GM12878 (cell line): ENCODE measurements at regions not wholly inside any gene's neighbourhood (a gene's known extent, or its start where the extent isn't known, plus 50 kb on each side); places are given as distances from the start of the nearest gene placed in this dataset.

Experiments used
- ATAC-seq: fragments of 200-7000 bp; cut with Tn5 transposase; 3 replicates; pipeline ENCODE4 v1.9.1; 2020; ENCODE audit warnings: mild to moderate bottlenecking, moderate library complexity
- BruUV-seq: library from RNA; stranded (reverse); fragments of 400-500 nt; replicated peaks from 2 replicates; lab custom pipeline; 2021; lab: Mats Ljungman, UMichigan
- CTCF ChIA-PET: fragments of 300-600 bp; sonication (Branson Sonifier 250); formaldehyde crosslinking; extraction: SDS; loops from one replicate; lab custom pipeline; 2021; ENCODE audit warnings: inconsistent platforms; lab: Yijun Ruan, JAX
- POLR2A ChIA-PET: fragments of 350-600 bp; formaldehyde crosslinking; extraction: SDS; loops from one replicate; lab custom pipeline; 2021; ENCODE audit warnings: inconsistent platforms; lab: Charles Lee
- RAD21 ChIA-PET: fragments of 300-600 bp; sonication (Branson Sonifier 250); formaldehyde crosslinking; loops from one replicate; lab custom pipeline; 2023; ENCODE audit warnings: antibody characterized with exemption; ENCODE audit not compliant: unreplicated experiment; lab: Charles Lee
- SMC1A ChIA-PET: fragments of 300-600 bp; sonication (Branson Sonifier 250); formaldehyde crosslinking; loops from one replicate; lab custom pipeline; 2023; ENCODE audit not compliant: unreplicated experiment, uncharacterized antibody; lab: Charles Lee
- DNase-seq: peaks from one replicate; pipeline ENCODE4 v3.0.0-alpha.2; 2011; ENCODE audit warnings: low read depth, low spot score
- FAIRE-seq: peaks from 3 replicates; lab custom pipeline; 2011; peaks lifted over from hg19 to GRCh38; lab: Jason Lieb, UNC
- H2AFZ ChIP-seq: 2 replicates; pipeline ENCODE4 v1.6.0; 2011; ENCODE audit warnings: low read depth, low read length, control low read depth; ENCODE audit not compliant: control insufficient read depth
- H3K27ac ChIP-seq: 2 replicates; pipeline ENCODE4 v1.5.1; 2011; ENCODE audit warnings: control low read depth; ENCODE audit not compliant: control insufficient read depth, insufficient read depth
- H3K27me3 ChIP-seq, 2 experiments: replicated peaks in 1 of 2; 2 replicates each; pipeline versions ENCODE4 v1.6.0 to v1.6.1; 2011; ENCODE audit warnings: low read length in 1 of 2; ENCODE audit not compliant: control insufficient read depth in 2 of 2, insufficient read depth in 2 of 2
- H3K36me3 ChIP-seq, 2 experiments: 2 replicates each; pipeline ENCODE4 v1.5.1; 2011; ENCODE audit warnings: low read length in 1 of 2; ENCODE audit not compliant: control insufficient read depth in 2 of 2, insufficient read depth in 2 of 2
- H3K4me1 ChIP-seq: 2 replicates; pipeline ENCODE4 v1.6.1; 2011; ENCODE audit warnings: mild to moderate bottlenecking, low read length, moderate library complexity, mixed read lengths; ENCODE audit not compliant: control insufficient read depth, insufficient read depth
- H3K4me2 ChIP-seq: 2 replicates; pipeline ENCODE4 v1.6.0; 2011; ENCODE audit warnings: control low read depth; ENCODE audit not compliant: control insufficient read depth, insufficient read depth
- H3K4me3 ChIP-seq: fragments of 200-600 bp; sonication (generic); 2 replicates; pipeline ENCODE4 v1.5.1; 2016
- H3K79me2 ChIP-seq: 2 replicates; pipeline ENCODE4 v1.6.0; 2011; ENCODE audit warnings: low read length; ENCODE audit not compliant: control insufficient read depth, insufficient read depth
- H3K9ac ChIP-seq: 2 replicates; pipeline ENCODE4 v1.8.0; 2011; ENCODE audit warnings: low read length, control low read depth, mixed read lengths; ENCODE audit not compliant: control insufficient read depth, insufficient read depth
- H3K9me3 ChIP-seq: replicated peaks from 3 replicates; pipeline ENCODE4 v1.5.1; 2011; ENCODE audit warnings: mild to moderate bottlenecking, low read length; ENCODE audit not compliant: control insufficient read depth, insufficient read depth
- H4K20me1 ChIP-seq: 2 replicates; pipeline ENCODE4 v1.6.0; 2011; ENCODE audit not compliant: control insufficient read depth, insufficient read depth
- BRCA1 ChIP-seq: IDR thresholded peaks from 2 replicates; pipeline ENCODE4 v1.6.1; 2011; ENCODE audit warnings: low read depth, low read length, improper control_type of control experiment
- ETV6 ChIP-seq, 2 experiments: fragments of 450-650 bp in 1 of 2; IDR thresholded peaks in 1 of 2; conservative IDR thresholded peaks in 1 of 2; 2 replicates each; pipeline ENCODE4 v1.6.1; 2014; ENCODE audit warnings: antibody characterized with exemption in 1 of 2, borderline replicate concordance in 1 of 2, low read depth in 1 of 2, mild to moderate bottlenecking in 1 of 2, moderate library complexity in 1 of 2
- KLF5 ChIP-seq: fragments of 450-650 bp; IDR thresholded peaks from 2 replicates; pipeline ENCODE4 v1.6.1; 2014; ENCODE audit warnings: mild to moderate bottlenecking; ENCODE audit not compliant: partially characterized antibody
- NFYA ChIP-seq: IDR thresholded peaks from 2 replicates; pipeline ENCODE4 v1.6.1; 2011; ENCODE audit warnings: low read depth, mild to moderate bottlenecking, low read length, improper control_type of control experiment, borderline replicate concordance
- NR2C2 ChIP-seq: IDR thresholded peaks from 2 replicates; pipeline ENCODE4 v1.6.1; 2011; ENCODE audit warnings: borderline replicate concordance, low read depth; ENCODE audit not compliant: control insufficient read depth, insufficient read length
- NR2F1 ChIP-seq: fragments of 450-650 bp; conservative IDR thresholded peaks from 2 replicates; pipeline ENCODE4 v1.6.1; 2017; ENCODE audit warnings: mild to moderate bottlenecking
- RAD51 ChIP-seq: fragments of 450-650 bp; IDR thresholded peaks from 2 replicates; pipeline ENCODE4 v1.6.1; 2016; ENCODE audit warnings: moderate library complexity, mild to moderate bottlenecking, inconsistent platforms
- SP1 ChIP-seq: IDR thresholded peaks from one replicate; pipeline ENCODE4 v1.6.1; 2011; ENCODE audit warnings: low read depth, low read length
- SREBF2 ChIP-seq: IDR thresholded peaks from 2 replicates; pipeline ENCODE4 v1.6.1; 2012; ENCODE audit warnings: mild to moderate bottlenecking, low read length
- TARDBP ChIP-seq: IDR thresholded peaks from 2 replicates; pipeline ENCODE4 v1.6.1; 2016; ENCODE audit warnings: borderline replicate concordance
- TCF3 ChIP-seq: IDR thresholded peaks from 2 replicates; pipeline ENCODE4 v1.6.1; 2012; ENCODE audit warnings: low read depth, mild to moderate bottlenecking, low read length, borderline replicate concordance; ENCODE audit not compliant: insufficient read depth
- ZNF217 ChIP-seq: fragments of 450-650 bp; IDR thresholded peaks from 2 replicates; pipeline ENCODE4 v1.6.1; 2017; ENCODE audit warnings: antibody characterized with exemption, mild to moderate bottlenecking
- ZNF384 ChIP-seq: IDR thresholded peaks from 2 replicates; pipeline ENCODE4 v1.6.1; 2012; ENCODE audit warnings: low read depth, mild to moderate bottlenecking, low read length, improper control_type of control experiment, borderline replicate concordance
- WGBS: methylation state at CpG from one replicate; pipeline ENCODE4 v1.1.6; 2016; ENCODE audit warnings: low lambda C conversion rate; ENCODE audit not compliant: insufficient replicate concordance, insufficient coverage; ENCODE audit errors: missing lambda C conversion rate; 5-methylcytosine and 5-hydroxymethylcytosine counted together
- in situ Hi-C: fragments of 300-500 bp; cut with MboI; formaldehyde crosslinking; loops from 9 replicates; pipeline ENCODE4 v1.14.3; 2018; ENCODE audit warnings: mixed read lengths
- intact Hi-C: fragments of 100-400 bp; cut with micrococcal nuclease; formaldehyde crosslinking; loops from one replicate; pipeline ENCODE4 v1.14.2; 2022; ENCODE audit not compliant: unreplicated experiment
- TF ChIP-seq, protein P1 (sequence below): fragments of 450-650 bp; IDR thresholded peaks from 2 replicates; pipeline ENCODE4 v1.6.1; 2017; ENCODE audit warnings: low read depth, mild to moderate bottlenecking, moderate library complexity
- TF ChIP-seq, protein P2 (sequence below): fragments of 450-650 bp; formaldehyde crosslinking; IDR thresholded peaks from 2 replicates; pipeline ENCODE4 v1.4.0; 2022; ENCODE audit warnings: mild to moderate bottlenecking, moderate library complexity
- TF ChIP-seq, protein P3 (sequence below): IDR thresholded peaks from 2 replicates; pipeline ENCODE4 v1.6.1; 2011; ENCODE audit warnings: low read depth, low read length, improper control_type of control experiment, borderline replicate concordance

DNA sequence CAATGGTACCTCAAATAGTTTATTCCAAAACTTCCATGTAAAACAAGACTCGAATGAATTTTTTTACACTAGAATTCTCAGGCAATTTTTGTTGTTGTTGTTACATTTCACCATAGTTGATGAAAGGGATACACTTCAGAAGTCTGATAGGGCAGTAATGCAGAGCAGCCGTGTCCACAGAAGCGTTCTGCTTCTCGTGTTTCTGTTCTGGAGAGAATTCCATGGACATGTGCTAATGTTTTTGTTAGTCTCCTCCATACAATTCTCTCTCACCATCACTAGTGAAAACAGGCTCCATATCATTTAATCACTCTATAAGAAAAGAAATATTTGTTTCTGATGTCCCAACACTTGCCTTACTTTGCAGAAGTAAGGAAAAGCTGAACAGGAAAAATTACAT lies 606.1 kb downstream of the SLC16A7 start (continued):
- TF ChIP-seq, protein P1, sequence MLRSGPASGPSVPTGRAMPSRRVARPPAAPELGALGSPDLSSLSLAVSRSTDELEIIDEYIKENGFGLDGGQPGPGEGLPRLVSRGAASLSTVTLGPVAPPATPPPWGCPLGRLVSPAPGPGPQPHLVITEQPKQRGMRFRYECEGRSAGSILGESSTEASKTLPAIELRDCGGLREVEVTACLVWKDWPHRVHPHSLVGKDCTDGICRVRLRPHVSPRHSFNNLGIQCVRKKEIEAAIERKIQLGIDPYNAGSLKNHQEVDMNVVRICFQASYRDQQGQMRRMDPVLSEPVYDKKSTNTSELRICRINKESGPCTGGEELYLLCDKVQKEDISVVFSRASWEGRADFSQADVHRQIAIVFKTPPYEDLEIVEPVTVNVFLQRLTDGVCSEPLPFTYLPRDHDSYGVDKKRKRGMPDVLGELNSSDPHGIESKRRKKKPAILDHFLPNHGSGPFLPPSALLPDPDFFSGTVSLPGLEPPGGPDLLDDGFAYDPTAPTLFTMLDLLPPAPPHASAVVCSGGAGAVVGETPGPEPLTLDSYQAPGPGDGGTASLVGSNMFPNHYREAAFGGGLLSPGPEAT = no peak
- TF ChIP-seq, all 136 proteins: peak for 0

DNA sequence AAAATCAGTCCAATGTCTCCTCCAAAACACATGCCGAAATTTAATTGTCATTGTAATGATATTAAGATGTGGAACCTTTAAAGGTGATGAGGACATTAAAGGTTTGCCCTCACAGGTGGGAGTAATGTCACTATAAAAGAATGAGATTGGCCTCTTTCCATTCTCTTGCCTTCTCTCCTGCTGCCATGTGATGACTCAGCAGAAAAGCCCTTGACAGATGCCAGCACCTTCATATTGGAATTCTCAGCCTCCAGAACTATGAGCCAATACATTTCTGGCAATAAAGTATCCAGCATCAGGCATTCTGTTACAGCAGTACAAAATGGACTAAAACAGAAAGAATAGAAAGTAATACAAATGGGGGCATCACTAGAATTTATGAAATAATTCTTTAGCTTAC lies 609.7 kb downstream of the SLC16A7 start:
- CTCF ChIA-PET = no interaction called here
- H3K79me2 ChIP-seq = no peaks in the 10 kb centered on the region
- H2AFZ ChIP-seq = no peak overlapping the region
- no peaks in the 10 kb centered on the region for H4K20me1 ChIP-seq
- ATAC-seq (no peak), FAIRE-seq (no peak), DNase-seq (no peak)
- no peaks in the 10 kb centered on the region for H3K36me3 ChIP-seq
- SMC1A ChIA-PET = no interaction called here
- H3K4me3 ChIP-seq = no peak overlapping the region
- no peaks in the 10 kb centered on the region for H3K9me3 ChIP-seq
- no peak overlapping the region for H3K9ac ChIP-seq
- BruUV-seq = no TSS peak
- intact Hi-C loops (no loop called here), in situ Hi-C loops (no loop called here)
- no peaks in the 10 kb centered on the region for H3K4me1 ChIP-seq
- WGBS = 0% methylated on average over 1 of the region's 1 CpG
- no peaks in the 10 kb centered on the region for H3K27me3 ChIP-seq
- no peak overlapping the region for H3K27ac ChIP-seq
- no peak overlapping the region for H3K4me2 ChIP-seq
- POLR2A ChIA-PET = no interaction called here
- RAD21 ChIA-PET = no interaction called here
- TF ChIP-seq NFYA (no peak), SREBF2 (no peak), RAD51 (no peak), TCF3 (no peak), ZNF384 (no peak), SP1 (no peak), TARDBP (no peak), NR2C2 (no peak), NR2F1 (no peak), ZNF217 (no peak), ETV6 (conservative IDR thresholded peaks at IDR 0.05 in 1 of 2, IDR thresholded peaks at IDR 0.05 in 1 of 2; ENCODE audit: borderline replicate concordance in 1 of 2, low read depth in 1 of 2) (no peak), BRCA1 (no peak), KLF5 (no peak)
- TF ChIP-seq, protein P2, sequence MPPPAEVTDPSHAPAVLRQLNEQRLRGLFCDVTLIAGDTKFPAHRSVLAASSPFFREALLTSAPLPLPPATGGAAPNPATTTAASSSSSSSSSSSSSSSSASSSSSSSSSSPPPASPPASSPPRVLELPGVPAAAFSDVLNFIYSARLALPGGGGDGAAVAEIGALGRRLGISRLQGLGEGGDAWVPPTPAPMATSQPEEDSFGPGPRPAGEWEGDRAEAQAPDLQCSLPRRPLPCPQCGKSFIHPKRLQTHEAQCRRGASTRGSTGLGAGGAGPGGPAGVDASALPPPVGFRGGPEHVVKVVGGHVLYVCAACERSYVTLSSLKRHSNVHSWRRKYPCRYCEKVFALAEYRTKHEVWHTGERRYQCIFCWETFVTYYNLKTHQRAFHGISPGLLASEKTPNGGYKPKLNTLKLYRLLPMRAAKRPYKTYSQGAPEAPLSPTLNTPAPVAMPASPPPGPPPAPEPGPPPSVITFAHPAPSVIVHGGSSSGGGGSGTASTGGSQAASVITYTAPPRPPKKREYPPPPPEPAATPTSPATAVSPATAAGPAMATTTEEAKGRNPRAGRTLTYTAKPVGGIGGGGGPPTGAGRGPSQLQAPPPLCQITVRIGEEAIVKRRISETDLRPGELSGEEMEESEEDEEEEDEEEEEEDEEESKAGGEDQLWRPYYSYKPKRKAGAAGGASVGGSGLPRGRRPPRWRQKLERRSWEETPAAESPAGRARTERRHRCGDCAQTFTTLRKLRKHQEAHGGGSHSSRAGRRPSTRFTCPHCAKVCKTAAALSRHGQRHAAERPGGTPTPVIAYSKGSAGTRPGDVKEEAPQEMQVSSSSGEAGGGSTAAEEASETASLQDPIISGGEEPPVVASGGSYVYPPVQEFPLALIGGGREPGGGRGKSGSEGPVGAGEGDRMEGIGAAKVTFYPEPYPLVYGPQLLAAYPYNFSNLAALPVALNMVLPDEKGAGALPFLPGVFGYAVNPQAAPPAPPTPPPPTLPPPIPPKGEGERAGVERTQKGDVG (CRISPR knock-in tag) = no peak
- TF ChIP-seq, protein P1 = no peak
- TF ChIP-seq, protein P3, sequence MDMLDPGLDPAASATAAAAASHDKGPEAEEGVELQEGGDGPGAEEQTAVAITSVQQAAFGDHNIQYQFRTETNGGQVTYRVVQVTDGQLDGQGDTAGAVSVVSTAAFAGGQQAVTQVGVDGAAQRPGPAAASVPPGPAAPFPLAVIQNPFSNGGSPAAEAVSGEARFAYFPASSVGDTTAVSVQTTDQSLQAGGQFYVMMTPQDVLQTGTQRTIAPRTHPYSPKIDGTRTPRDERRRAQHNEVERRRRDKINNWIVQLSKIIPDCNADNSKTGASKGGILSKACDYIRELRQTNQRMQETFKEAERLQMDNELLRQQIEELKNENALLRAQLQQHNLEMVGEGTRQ = no peak
